GM08714 (cell line): ENCODE measurements at regions not wholly inside any gene's neighbourhood (a gene's known extent, or its start where the extent isn't known, plus 50 kb on each side); places are given as distances from the start of the nearest gene placed in this dataset.

Source experiments
- H3K4me3 ChIP-seq: fragments of 200-500 bp; sonication (Bioruptor generic); 2 replicates; pipeline ENCODE4 v1.5.1; 2014; ENCODE audit warnings: mild to moderate bottlenecking, low read length, inconsistent platforms
- ZNF274 ChIP-seq: IDR thresholded peaks from 2 replicates; pipeline ENCODE4 v1.6.1; 2012; ENCODE audit warnings: mild to moderate bottlenecking, low read depth, low read length

DNA sequence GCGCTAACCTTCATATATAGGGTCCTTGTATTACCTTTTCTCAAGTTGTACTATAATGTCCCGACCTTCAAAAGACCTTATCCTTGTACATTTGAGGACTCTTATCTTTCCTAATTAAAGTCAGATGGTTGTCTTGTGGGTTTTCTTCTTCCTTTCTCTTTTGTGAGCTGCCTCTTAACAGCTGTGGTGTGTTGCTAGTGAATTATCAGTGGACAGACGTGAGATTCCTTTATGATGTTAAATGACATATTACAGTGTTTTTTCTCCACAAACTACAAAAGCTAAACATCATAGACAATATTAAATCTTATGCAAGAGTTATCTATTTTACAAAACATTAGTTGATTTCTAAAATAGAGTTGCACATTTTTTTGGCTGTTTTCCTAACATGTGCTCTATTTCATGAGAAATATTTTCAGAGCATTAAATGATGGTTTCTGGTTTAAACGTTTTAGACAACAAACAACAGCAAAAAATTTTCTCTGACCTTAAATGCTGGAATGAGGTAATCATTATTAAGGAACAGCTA is 272.2 kb upstream of the NPVF start:
- no peak overlapping the region for H3K4me3 ChIP-seq
- TF ChIP-seq ZNF274: no peak

DNA sequence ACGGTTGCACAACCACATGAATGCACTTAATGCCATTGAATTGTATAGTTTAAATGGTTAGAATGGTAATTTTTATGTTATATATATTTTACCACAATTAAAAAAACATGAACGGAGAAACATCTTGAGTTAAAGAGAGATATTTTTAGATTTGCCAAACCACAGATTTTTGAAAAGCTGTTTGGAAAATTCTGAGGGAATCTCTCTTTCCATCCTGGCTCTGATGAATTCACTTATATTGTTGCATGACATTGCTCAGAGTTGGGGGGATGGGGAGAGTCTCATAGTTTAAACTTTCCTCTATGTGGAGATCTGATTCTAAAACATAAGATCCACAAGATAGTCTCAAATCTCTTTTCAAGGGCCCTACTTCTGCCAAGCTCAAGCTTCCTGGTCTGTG is 275.0 kb upstream of the NPVF start:
- no peak for TF ChIP-seq ZNF274
- H3K4me3 ChIP-seq: no peak overlapping the region

DNA sequence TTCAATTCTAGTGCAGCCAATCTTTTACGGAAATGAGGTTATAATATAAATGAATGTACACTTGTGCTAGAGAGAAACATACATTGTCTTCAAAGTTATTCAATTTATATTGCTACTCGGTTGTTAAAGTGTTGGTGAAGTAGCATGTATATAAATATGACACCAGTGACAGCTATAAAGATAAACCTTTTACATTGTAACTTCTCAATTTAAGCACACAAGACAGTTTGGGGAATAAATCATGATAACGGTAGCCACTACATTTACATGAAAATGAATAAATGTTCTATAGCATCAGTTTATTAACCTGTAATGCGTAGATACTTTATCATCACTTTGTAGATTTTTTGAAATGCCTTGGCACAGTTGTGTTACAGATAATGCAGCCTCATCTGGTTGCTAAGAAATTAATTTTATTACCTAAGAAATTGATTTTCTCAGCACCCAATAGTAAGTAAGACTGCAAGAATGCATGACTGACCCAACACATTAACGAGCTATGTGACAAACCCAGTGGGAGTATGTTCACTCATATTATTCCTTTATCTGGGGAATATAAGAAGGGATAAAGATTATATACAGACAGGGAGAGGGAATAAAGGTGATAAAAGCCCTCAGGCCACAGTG is 283.9 kb upstream of the NPVF start:
- no peak overlapping the region for H3K4me3 ChIP-seq
- TF ChIP-seq ZNF274: no peak

GRCh38 chr7:25515633-25516275 is 287.5 kb upstream of the NPVF start:
- no peak for TF ChIP-seq ZNF274
- no peak overlapping the region for H3K4me3 ChIP-seq

DNA sequence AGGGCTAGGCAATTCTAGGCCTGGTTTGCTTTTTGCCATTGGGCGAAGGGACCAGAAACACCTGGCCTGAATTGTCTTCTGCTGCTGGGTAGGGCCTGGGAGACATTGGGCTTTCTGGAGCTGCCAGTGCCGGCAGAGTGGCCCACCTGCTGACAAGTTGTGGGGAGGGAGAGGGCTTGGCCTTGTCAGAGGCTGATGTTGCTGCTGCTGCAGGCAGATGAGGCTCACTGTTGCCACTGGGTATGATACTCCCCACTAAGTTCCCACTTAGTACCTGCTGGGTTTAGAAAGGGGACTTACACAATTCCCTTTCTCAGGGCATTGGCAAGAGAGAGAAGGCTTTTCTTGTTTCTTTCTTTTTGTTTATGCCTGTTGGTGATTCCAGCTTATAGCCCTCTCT is 289.6 kb upstream of the NPVF start:
- no peak overlapping the region for H3K4me3 ChIP-seq
- TF ChIP-seq ZNF274: no peak

DNA sequence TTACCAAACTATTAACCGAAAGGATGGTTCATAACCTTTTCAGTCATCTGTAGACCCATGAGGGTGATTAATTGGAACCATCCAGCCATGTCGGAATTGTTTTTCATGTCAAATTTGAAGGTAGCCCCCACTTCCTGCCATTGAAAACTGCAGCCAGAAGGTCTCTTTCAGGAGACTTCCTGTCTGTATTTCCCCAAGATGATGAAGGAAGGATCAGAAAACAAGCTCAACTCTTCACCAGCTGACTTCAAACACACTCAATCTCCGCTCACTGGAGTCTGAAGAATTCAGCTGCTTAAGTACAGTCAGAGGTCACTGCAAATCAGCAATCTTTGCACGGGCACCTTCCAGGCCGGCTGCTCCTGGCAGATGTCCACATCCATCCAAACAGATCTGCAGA is 291.7 kb upstream of the NPVF start:
- no peak overlapping the region for H3K4me3 ChIP-seq
- no peak for TF ChIP-seq ZNF274

- no peak overlapping the region for H3K4me3 ChIP-seq
These were observed 292.2 kb upstream of the NPVF start for GRCh38 chr7:25520516-25520915.

GRCh38 chr7:25521236-25521635 is 292.9 kb upstream of the NPVF start:
- H3K4me3 ChIP-seq: no peak overlapping the region
- TF ChIP-seq ZNF274: no peak

More at GRCh38 chr7:25520516-25520915, 292.2 kb upstream of the NPVF start:
- no peak for TF ChIP-seq ZNF274

GRCh38 chr7:25522727-25523126 is 294.4 kb upstream of the NPVF start:
- no peak for TF ChIP-seq ZNF274
- H3K4me3 ChIP-seq: no peak overlapping the region

DNA sequence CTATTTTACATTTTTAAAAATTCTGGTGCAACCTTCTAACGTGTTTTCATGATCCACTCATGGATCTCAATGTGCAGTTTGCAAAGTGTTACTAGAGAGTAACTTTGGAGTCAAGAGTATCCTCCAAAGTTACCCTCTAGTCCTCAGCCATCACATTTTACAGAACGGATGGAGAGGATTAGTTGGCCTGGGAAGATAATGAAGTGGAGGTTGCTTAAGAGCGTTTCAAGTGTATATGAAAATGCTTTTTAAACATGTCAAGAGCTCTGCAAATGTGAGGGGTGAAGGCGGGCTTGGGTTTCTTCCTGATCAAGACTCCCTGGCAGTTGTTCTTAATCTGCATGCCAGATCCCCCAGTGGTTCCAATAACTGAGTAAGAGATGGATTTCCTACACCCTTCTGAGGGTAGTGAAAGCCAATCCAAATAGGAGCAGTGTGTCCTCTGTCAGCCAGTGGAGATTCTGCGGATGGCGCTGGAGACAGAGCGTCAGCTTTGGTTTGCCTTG is 299.4 kb upstream of the NPVF start:
- TF ChIP-seq ZNF274: no peak

DNA sequence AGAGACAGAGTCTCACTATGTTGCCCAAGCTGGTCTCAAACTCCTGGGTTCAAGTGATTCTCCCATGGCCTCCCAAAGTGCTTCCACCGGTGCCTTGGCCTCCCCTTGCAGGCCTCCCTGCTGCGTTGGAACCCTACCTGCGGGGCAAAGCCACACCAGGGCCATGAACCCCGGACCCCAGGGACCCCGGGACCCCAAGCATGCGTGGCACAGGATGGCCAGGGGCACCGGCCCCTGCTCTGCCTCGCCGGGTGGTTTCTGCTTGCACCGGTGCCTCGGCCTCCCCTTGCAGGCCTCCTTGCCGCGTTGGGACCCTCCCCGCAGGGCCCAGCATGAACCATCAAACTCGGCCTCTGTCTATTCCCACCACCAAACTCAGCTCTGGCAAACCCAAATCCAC is 301.0 kb upstream of the NPVF start:
- H3K4me3 ChIP-seq: no peak overlapping the region
- no peak for TF ChIP-seq ZNF274

More for the DNA sequence above, 299.4 kb upstream of the NPVF start:
- H3K4me3 ChIP-seq: no peak overlapping the region

DNA sequence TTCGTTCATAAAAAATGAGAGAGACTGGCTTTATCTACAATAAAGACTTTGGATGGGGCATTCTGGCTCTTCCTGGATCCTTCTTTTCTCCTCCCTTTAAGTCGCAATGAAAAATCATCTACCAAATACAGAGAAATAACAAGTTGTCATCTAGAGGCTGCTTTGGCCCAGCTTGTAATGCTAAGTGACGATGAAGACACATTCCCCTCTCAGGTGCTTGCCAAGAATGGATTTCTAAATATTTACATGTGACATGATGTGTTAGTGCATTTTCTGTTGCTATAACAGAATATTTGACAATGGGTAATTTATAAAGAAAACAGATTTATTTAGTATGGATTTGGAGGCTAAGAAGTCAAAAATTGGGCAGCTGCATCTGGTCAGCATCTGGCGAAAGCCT is 308.6 kb upstream of the NPVF start:
- H3K4me3 ChIP-seq: no peak overlapping the region
- TF ChIP-seq ZNF274: no peak

GRCh38 chr7:25537662-25538375 is 309.5 kb upstream of the NPVF start:
- no peak for TF ChIP-seq ZNF274

GRCh38 chr7:25541094-25541821 is 313.0 kb upstream of the NPVF start:
- no peak for TF ChIP-seq ZNF274
- no peak overlapping the region for H3K4me3 ChIP-seq

More at GRCh38 chr7:25537662-25538375, 309.5 kb upstream of the NPVF start:
- no peak overlapping the region for H3K4me3 ChIP-seq
